Coronary artery (tissue), 2 donors: ENCODE measurements at regions not wholly inside any gene's neighbourhood (a gene's known extent, or its start where the extent isn't known, plus 50 kb on each side); places are given as distances from the start of the nearest gene placed in this dataset.

Experiments
- DNase-seq: peaks from one replicate; pipeline ENCODE4 v3.0.0-alpha.2; 2017; ENCODE audit warnings: low spot score
- H3K27ac ChIP-seq, 2 donors: fragments of 200-600 bp; sonication (generic); one replicate each; pipeline ENCODE4 v1.5.1; 2016 to 2019
- H3K4me3 ChIP-seq: fragments of 200-600 bp; sonication (generic); 2 replicates; pipeline ENCODE4 v1.5.1; 2016; ENCODE audit warnings: mild to moderate bottlenecking, moderate library complexity
- CTCF ChIP-seq: fragments of 200-600 bp; sonication (generic); IDR thresholded peaks from one replicate; pipeline ENCODE4 v1.5.1; 2019; ENCODE audit warnings: antibody characterized with exemption

- no peak for TF ChIP-seq CTCF
- H3K27ac ChIP-seq: no peak overlapping the region
- DNase-seq: no peak
- no peak overlapping the region for H3K4me3 ChIP-seq
Measured at GRCh38 chr2:156845806-156846558, 409.8 kb downstream of the GPD2 start.

GRCh38 chr2:156852210-156852609, 405.3 kb upstream of the GALNT5 start:
- DNase-seq: no peak
- H3K4me3 ChIP-seq: no peak overlapping the region
- H3K27ac ChIP-seq: no peak overlapping the region
- TF ChIP-seq CTCF: no peak

- DNase-seq: no peak
- Histone ChIP-seq H3K27ac (no peak overlapping the region), H3K4me3 (no peak overlapping the region)
- no peak for TF ChIP-seq CTCF
Measured at GRCh38 chr2:156852681-156853080, 404.8 kb upstream of the GALNT5 start.

GRCh38 chr2:156864325-156864724, 393.2 kb upstream of the GALNT5 start:
- TF ChIP-seq CTCF: no peak
- H3K27ac ChIP-seq: no peak overlapping the region
- no peak overlapping the region for H3K4me3 ChIP-seq
- DNase-seq: no peak

GRCh38 chr2:156864753-156865152, 392.8 kb upstream of the GALNT5 start:
- Histone ChIP-seq H3K27ac (no peak overlapping the region), H3K4me3 (no peak overlapping the region)
- no peak for TF ChIP-seq CTCF
- DNase-seq: no peak

- Histone ChIP-seq H3K4me3 (no peak overlapping the region), H3K27ac (no peak overlapping the region)
- TF ChIP-seq CTCF: no peak
- no peak for DNase-seq
Measured at GRCh38 chr2:156867201-156867600, 390.3 kb upstream of the GALNT5 start.

- DNase-seq: no peak
- no peak overlapping the region for H3K27ac ChIP-seq
- TF ChIP-seq CTCF: no peak
- no peak overlapping the region for H3K4me3 ChIP-seq
Measured at GRCh38 chr2:156874707-156875106, 382.8 kb upstream of the GALNT5 start.
